ENCODE measurements at regions not wholly inside any gene's neighbourhood (a gene's known extent, or its start where the extent isn't known, plus 50 kb on each side); places are given as distances from the start of the nearest gene placed in this dataset.
"Not testable (repeated sequence)": the region's sequence is repeated elsewhere in the genome, so short reads cannot be mapped to it uniquely, and the experiment has no call there.

- no peak for TF ChIP-seq POLR2A (IDR thresholded peaks at IDR 0.05)
- TF ChIP-seq, protein P1, sequence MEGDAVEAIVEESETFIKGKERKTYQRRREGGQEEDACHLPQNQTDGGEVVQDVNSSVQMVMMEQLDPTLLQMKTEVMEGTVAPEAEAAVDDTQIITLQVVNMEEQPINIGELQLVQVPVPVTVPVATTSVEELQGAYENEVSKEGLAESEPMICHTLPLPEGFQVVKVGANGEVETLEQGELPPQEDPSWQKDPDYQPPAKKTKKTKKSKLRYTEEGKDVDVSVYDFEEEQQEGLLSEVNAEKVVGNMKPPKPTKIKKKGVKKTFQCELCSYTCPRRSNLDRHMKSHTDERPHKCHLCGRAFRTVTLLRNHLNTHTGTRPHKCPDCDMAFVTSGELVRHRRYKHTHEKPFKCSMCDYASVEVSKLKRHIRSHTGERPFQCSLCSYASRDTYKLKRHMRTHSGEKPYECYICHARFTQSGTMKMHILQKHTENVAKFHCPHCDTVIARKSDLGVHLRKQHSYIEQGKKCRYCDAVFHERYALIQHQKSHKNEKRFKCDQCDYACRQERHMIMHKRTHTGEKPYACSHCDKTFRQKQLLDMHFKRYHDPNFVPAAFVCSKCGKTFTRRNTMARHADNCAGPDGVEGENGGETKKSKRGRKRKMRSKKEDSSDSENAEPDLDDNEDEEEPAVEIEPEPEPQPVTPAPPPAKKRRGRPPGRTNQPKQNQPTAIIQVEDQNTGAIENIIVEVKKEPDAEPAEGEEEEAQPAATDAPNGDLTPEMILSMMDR (IDR thresholded peaks at IDR 0.05) = no peak
- H3K27ac ChIP-seq = no peak overlapping the region
- DNase-seq = no peak
- no peaks in the 10 kb centered on the region for H3K9me3 ChIP-seq
- no peaks in the 10 kb centered on the region for H3K27me3 ChIP-seq
- intact Hi-C loops (cut with DNase I) = no loop called here
- no peaks in the 10 kb centered on the region for H3K4me1 ChIP-seq
- no peaks in the 10 kb centered on the region for H3K36me3 ChIP-seq
- no peak overlapping the region for H3K4me3 ChIP-seq (replicated peaks in 1 of 3)
- 95% methylated on average over 8 of the region's 8 CpGs for WGBS, 2 donors
These were observed 509.5 kb downstream of the DTWD2 start for GRCh38 chr5:118478852-118479251.

GRCh38 chr5:118468085-118468484 is 520.3 kb downstream of the DTWD2 start:
- H3K4me3 ChIP-seq (replicated peaks in 1 of 3) = no peak overlapping the region
- no peaks in the 10 kb centered on the region for H3K4me1 ChIP-seq
- H3K27me3 ChIP-seq = no peaks in the 10 kb centered on the region
- H3K9me3 ChIP-seq = no peaks in the 10 kb centered on the region
- TF ChIP-seq, protein P1 (IDR thresholded peaks at IDR 0.05) = no peak
- no peak for TF ChIP-seq POLR2A (IDR thresholded peaks at IDR 0.05)
- H3K27ac ChIP-seq = no peak overlapping the region
- no peaks in the 10 kb centered on the region for H3K36me3 ChIP-seq
- intact Hi-C loops (cut with DNase I) = no loop called here
- no peak for DNase-seq

- 62 to 76% methylated on average over 3 of the region's 3 CpGs for whole genome bisulfite sequencing, 2 donors
- Histone ChIP-seq H3K36me3 (no peaks in the 10 kb centered on the region), H3K27me3 (no peaks in the 10 kb centered on the region), H3K4me1 (no peaks in the 10 kb centered on the region), H3K27ac (no peak overlapping the region), H3K4me3 (replicated peaks in 1 of 3) (no peak overlapping the region), H3K9me3 (no peaks in the 10 kb centered on the region)
- TF ChIP-seq, protein P1 (IDR thresholded peaks at IDR 0.05) = no peak
- TF ChIP-seq POLR2A (IDR thresholded peaks at IDR 0.05) = no peak
- intact Hi-C loops (cut with DNase I) = no loop called here
- DNase-seq = no peak
These were observed 521.2 kb downstream of the DTWD2 start for GRCh38 chr5:118467103-118467502.

- WGBS, 2 donors = 91 to 93% methylated on average over 5 of the region's 5 CpGs
- no peak overlapping the region for H3K27ac ChIP-seq
- H3K27me3 ChIP-seq = no peaks in the 10 kb centered on the region
- DNase-seq = no peak
- no peaks in the 10 kb centered on the region for H3K4me1 ChIP-seq
- TF ChIP-seq, protein P1 (IDR thresholded peaks at IDR 0.05) = no peak
- no peak for TF ChIP-seq POLR2A (IDR thresholded peaks at IDR 0.05)
- no peak overlapping the region for H3K4me3 ChIP-seq (replicated peaks in 1 of 3)
- H3K36me3 ChIP-seq = no peaks in the 10 kb centered on the region
- H3K9me3 ChIP-seq = no peaks in the 10 kb centered on the region
- intact Hi-C loops (cut with DNase I) = no loop called here
These were observed 521.9 kb downstream of the DTWD2 start for GRCh38 chr5:118466418-118466817.

GRCh38 chr5:118462276-118462675 is 526.1 kb downstream of the DTWD2 start:
- DNase-seq; H3K27me3 ChIP-seq; H3K9me3 ChIP-seq; H3K4me1 ChIP-seq; H3K4me3 ChIP-seq (replicated peaks in 1 of 3); H3K36me3 ChIP-seq; intact Hi-C loops (cut with DNase I); H3K27ac ChIP-seq: not testable (repeated sequence)
- WGBS, 2 donors = 94 to 97% methylated on average over 2 of the region's 2 CpGs

DNA sequence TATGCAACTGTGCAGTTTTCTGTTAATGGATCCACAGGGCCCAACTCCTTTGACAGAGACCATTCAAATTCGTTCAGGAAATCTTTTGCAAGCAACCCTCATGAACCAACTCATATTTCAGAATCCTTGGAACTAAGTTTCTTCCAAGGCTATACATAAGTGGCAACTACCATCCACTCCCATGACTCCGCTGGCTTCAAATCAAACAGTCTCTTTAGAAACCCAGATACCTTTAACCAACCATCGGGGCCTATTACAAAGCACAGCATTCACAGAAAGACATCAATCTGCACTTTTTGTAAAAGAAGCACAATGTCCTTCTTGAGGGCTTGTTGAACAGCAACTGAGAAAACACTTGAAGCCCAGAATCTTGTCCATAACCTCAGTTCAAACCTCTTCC is 526.9 kb downstream of the DTWD2 start:
- H3K9me3 ChIP-seq = no peaks in the 10 kb centered on the region
- H3K4me3 ChIP-seq (replicated peaks in 1 of 3) = no peak overlapping the region
- no peaks in the 10 kb centered on the region for H3K27me3 ChIP-seq
- 85 to 87% methylated on average over 3 of the region's 3 CpGs for WGBS, 2 donors
- no peak for DNase-seq
- intact Hi-C loops (cut with DNase I) = no loop called here
- TF ChIP-seq POLR2A (IDR thresholded peaks at IDR 0.05) = no peak
- TF ChIP-seq, protein P1 (IDR thresholded peaks at IDR 0.05) = no peak
- no peak overlapping the region for H3K27ac ChIP-seq
- no peaks in the 10 kb centered on the region for H3K4me1 ChIP-seq
- no peaks in the 10 kb centered on the region for H3K36me3 ChIP-seq

Measured in thyroid gland (tissue), 4 donors.